ENCODE measurements at regions not wholly inside any gene's neighbourhood (a gene's known extent, or its start where the extent isn't known, plus 50 kb on each side); places are given as distances from the start of the nearest gene placed in this dataset.

- no peak for DNase-seq
- H3K4me1 ChIP-seq (ENCODE audit: insufficient read depth), result no peaks in the 10 kb centered on the region
- no peak overlapping the region for H3K27ac ChIP-seq
- H3K79me2 ChIP-seq (ENCODE audit: insufficient read depth), result no peaks in the 10 kb centered on the region
- H3K9me2 ChIP-seq (ENCODE audit: insufficient read depth), result no peaks in the 10 kb centered on the region
- no peaks in the 10 kb centered on the region for H3K27me3 ChIP-seq (replicated peaks; ENCODE audit: insufficient read depth)
- no peak overlapping the region for H2AFZ ChIP-seq
- H3K36me3 ChIP-seq (ENCODE audit: low read depth), result no peaks in the 10 kb centered on the region
- in situ Hi-C loops (cut with MboI), result no loop called here
- no peaks in the 10 kb centered on the region for H3F3A ChIP-seq (ENCODE audit: insufficient read depth)
- no peak overlapping the region for H3K4me2 ChIP-seq (ENCODE audit: unreplicated experiment)
- H3K4me3 ChIP-seq, result no peak overlapping the region
- no peak overlapping the region for H3K9ac ChIP-seq
- H4K20me1 ChIP-seq (ENCODE audit: insufficient read depth), result no peaks in the 10 kb centered on the region
- H3K9me3 ChIP-seq (ENCODE audit: low read depth), result peaks cover 3% of the 10 kb centered on the region
- WGBS, 2 experiments (ENCODE audit: low coverage in 1 of 2, low lambda C conversion rate in 2 of 2, missing lambda C conversion rate in 2 of 2), result 34 to 35% methylated on average over 8 of the region's 8 CpGs
- TF ChIP-seq EZH2 (IDR thresholded peaks at IDR 0.05; ENCODE audit: insufficient read depth, poor library complexity, severe bottlenecking) (no peak), EZH2phosphoT487 (IDR thresholded peaks at IDR 0.05; ENCODE audit: insufficient read depth, low read depth) (no peak)
Observed at GRCh38 chr10:130244928-130245495, 108.8 kb downstream of the GLRX3 start.

GRCh38 chr10:130246113-130246512, 109.9 kb downstream of the GLRX3 start:
- no peak overlapping the region for H3K4me3 ChIP-seq
- H3K9me2 ChIP-seq (ENCODE audit: insufficient read depth), result no peaks in the 10 kb centered on the region
- WGBS, 2 experiments (ENCODE audit: low coverage in 1 of 2, low lambda C conversion rate in 2 of 2, missing lambda C conversion rate in 2 of 2), result 14 to 22% methylated on average over 4 of the region's 4 CpGs
- no peak for DNase-seq
- no peaks in the 10 kb centered on the region for H3K27me3 ChIP-seq (replicated peaks; ENCODE audit: insufficient read depth)
- in situ Hi-C loops (cut with MboI), result no loop called here
- no peak overlapping the region for H3K9ac ChIP-seq
- no peak overlapping the region for H3K27ac ChIP-seq
- H3K4me1 ChIP-seq (ENCODE audit: insufficient read depth), result no peaks in the 10 kb centered on the region
- H2AFZ ChIP-seq, result no peak overlapping the region
- no peaks in the 10 kb centered on the region for H4K20me1 ChIP-seq (ENCODE audit: insufficient read depth)
- H3K79me2 ChIP-seq (ENCODE audit: insufficient read depth), result no peaks in the 10 kb centered on the region
- TF ChIP-seq EZH2phosphoT487 (IDR thresholded peaks at IDR 0.05; ENCODE audit: insufficient read depth, low read depth), result no peak
- no peak for TF ChIP-seq EZH2 (IDR thresholded peaks at IDR 0.05; ENCODE audit: insufficient read depth, poor library complexity, severe bottlenecking)
- no peaks in the 10 kb centered on the region for H3K36me3 ChIP-seq (ENCODE audit: low read depth)
- H3F3A ChIP-seq (ENCODE audit: insufficient read depth), result no peaks in the 10 kb centered on the region
- H3K4me2 ChIP-seq (ENCODE audit: unreplicated experiment), result no peak overlapping the region
- peaks cover 3% of the 10 kb centered on the region for H3K9me3 ChIP-seq (ENCODE audit: low read depth)

- Histone ChIP-seq H3K36me3 (ENCODE audit: low read depth) (no peaks in the 10 kb centered on the region), H3K79me2 (ENCODE audit: insufficient read depth) (no peaks in the 10 kb centered on the region), H4K20me1 (ENCODE audit: insufficient read depth) (no peaks in the 10 kb centered on the region), H3K4me2 (ENCODE audit: unreplicated experiment) (no peak overlapping the region), H3K9me3 (ENCODE audit: low read depth) (no peaks in the 10 kb centered on the region), H3F3A (ENCODE audit: insufficient read depth) (no peaks in the 10 kb centered on the region), H3K9ac (no peak overlapping the region), H2AFZ (no peak overlapping the region), H3K27ac (no peak overlapping the region), H3K4me3 (no peak overlapping the region), H3K4me1 (ENCODE audit: insufficient read depth) (no peaks in the 10 kb centered on the region), H3K27me3 (replicated peaks; ENCODE audit: insufficient read depth) (no peaks in the 10 kb centered on the region), H3K9me2 (ENCODE audit: insufficient read depth) (no peaks in the 10 kb centered on the region)
- in situ Hi-C loops (cut with MboI), result no loop called here
- no peak for DNase-seq
- 8 to 12% methylated on average over 3 of the region's 3 CpGs for WGBS, 2 experiments (ENCODE audit: low coverage in 1 of 2, low lambda C conversion rate in 2 of 2, missing lambda C conversion rate in 2 of 2)
- TF ChIP-seq EZH2 (IDR thresholded peaks at IDR 0.05; ENCODE audit: insufficient read depth, poor library complexity, severe bottlenecking) (no peak), EZH2phosphoT487 (IDR thresholded peaks at IDR 0.05; ENCODE audit: insufficient read depth, low read depth) (no peak)
Observed at GRCh38 chr10:130250127-130250526, 113.9 kb downstream of the GLRX3 start.

- Histone ChIP-seq H3K36me3 (ENCODE audit: low read depth) (no peaks in the 10 kb centered on the region), H3K9me3 (ENCODE audit: low read depth) (no peaks in the 10 kb centered on the region), H2AFZ (no peak overlapping the region), H3K79me2 (ENCODE audit: insufficient read depth) (no peaks in the 10 kb centered on the region), H3K27ac (no peak overlapping the region), H3K4me3 (no peak overlapping the region), H3K4me1 (ENCODE audit: insufficient read depth) (no peaks in the 10 kb centered on the region), H3F3A (ENCODE audit: insufficient read depth) (no peaks in the 10 kb centered on the region), H3K9me2 (ENCODE audit: insufficient read depth) (no peaks in the 10 kb centered on the region), H4K20me1 (ENCODE audit: insufficient read depth) (no peaks in the 10 kb centered on the region), H3K4me2 (ENCODE audit: unreplicated experiment) (no peak overlapping the region), H3K9ac (no peak overlapping the region), H3K27me3 (replicated peaks; ENCODE audit: insufficient read depth) (no peaks in the 10 kb centered on the region)
- TF ChIP-seq EZH2 (IDR thresholded peaks at IDR 0.05; ENCODE audit: insufficient read depth, poor library complexity, severe bottlenecking), result no peak
- no peak for TF ChIP-seq EZH2phosphoT487 (IDR thresholded peaks at IDR 0.05; ENCODE audit: insufficient read depth, low read depth)
- WGBS, 2 experiments (ENCODE audit: low coverage in 1 of 2, low lambda C conversion rate in 2 of 2, missing lambda C conversion rate in 2 of 2), result 9 to 17% methylated on average over 4 of the region's 4 CpGs
- DNase-seq, result no peak
- in situ Hi-C loops (cut with MboI), result no loop called here
Observed at GRCh38 chr10:130251766-130252165, 115.6 kb downstream of the GLRX3 start.

- 2 to 9% methylated on average over 12 to 13 of the region's 13 CpGs for WGBS, 2 experiments (ENCODE audit: low coverage in 1 of 2, low lambda C conversion rate in 2 of 2, missing lambda C conversion rate in 2 of 2)
- no peak overlapping the region for H2AFZ ChIP-seq
- in situ Hi-C loops (cut with MboI), result no loop called here
- H4K20me1 ChIP-seq (ENCODE audit: insufficient read depth), result no peaks in the 10 kb centered on the region
- no peaks in the 10 kb centered on the region for H3K4me1 ChIP-seq (ENCODE audit: insufficient read depth)
- H3K27ac ChIP-seq, result no peak overlapping the region
- H3K9ac ChIP-seq, result no peak overlapping the region
- TF ChIP-seq EZH2 (IDR thresholded peaks at IDR 0.05; ENCODE audit: insufficient read depth, poor library complexity, severe bottlenecking), result no peak
- TF ChIP-seq EZH2phosphoT487 (IDR thresholded peaks at IDR 0.05; ENCODE audit: insufficient read depth, low read depth), result no peak
- H3K36me3 ChIP-seq (ENCODE audit: low read depth), result no peaks in the 10 kb centered on the region
- DNase-seq, result no peak
- H3K4me3 ChIP-seq, result no peak overlapping the region
- no peaks in the 10 kb centered on the region for H3K27me3 ChIP-seq (replicated peaks; ENCODE audit: insufficient read depth)
- H3K9me3 ChIP-seq (ENCODE audit: low read depth), result no peaks in the 10 kb centered on the region
- no peaks in the 10 kb centered on the region for H3F3A ChIP-seq (ENCODE audit: insufficient read depth)
- H3K4me2 ChIP-seq (ENCODE audit: unreplicated experiment), result no peak overlapping the region
- H3K9me2 ChIP-seq (ENCODE audit: insufficient read depth), result no peaks in the 10 kb centered on the region
- no peaks in the 10 kb centered on the region for H3K79me2 ChIP-seq (ENCODE audit: insufficient read depth)
Observed at GRCh38 chr10:130254243-130254642, 118.1 kb downstream of the GLRX3 start.

Measured in GM23248 (cell line).